GM23338 (cell line): ENCODE measurements at regions not wholly inside any gene's neighbourhood (a gene's known extent, or its start where the extent isn't known, plus 50 kb on each side); places are given as distances from the start of the nearest gene placed in this dataset.
A peak's percentile ranks its signal among the peaks of the same experiment; 100 is the strongest.

ENCODE experiments used
- ATAC-seq: fragments of 200-7000 bp; cut with Tn5 transposase; 3 replicates; pipeline ENCODE4 v1.9.1; 2020
- DNase-seq: peaks from one replicate; pipeline ENCODE4 v3.0.0-alpha.2; 2015; ENCODE audit warnings: low spot score
- H2AFZ ChIP-seq: fragments of 200-600 bp; sonication (generic); 2 replicates; pipeline ENCODE4 v1.8.0; 2016; ENCODE audit warnings: antibody characterized with exemption, mild to moderate bottlenecking, moderate library complexity
- H3F3A ChIP-seq: fragments of 200-600 bp; sonication (generic); replicated peaks from 2 replicates; pipeline ENCODE4 v1.8.0; 2017; ENCODE audit warnings: antibody characterized with exemption, mixed run types, low read depth
- H3K27ac ChIP-seq: fragments of 200-600 bp; sonication (generic); 2 replicates; pipeline ENCODE4 v1.6.1; 2016; ENCODE audit warnings: low read depth
- H3K27me3 ChIP-seq: fragments of 200-600 bp; sonication (generic); 2 replicates; pipeline ENCODE4 v1.8.0; 2016; ENCODE audit warnings: mild to moderate bottlenecking, mixed run types, moderate library complexity; ENCODE audit not compliant: insufficient read depth
- H3K36me3 ChIP-seq: fragments of 200-600 bp; sonication (generic); 2 replicates; pipeline ENCODE4 v1.8.0; 2016; ENCODE audit warnings: mild to moderate bottlenecking; ENCODE audit not compliant: insufficient read depth
- H3K4me1 ChIP-seq: fragments of 200-600 bp; sonication (generic); 2 replicates; pipeline ENCODE4 v1.8.0; 2016; ENCODE audit warnings: mild to moderate bottlenecking, moderate library complexity; ENCODE audit not compliant: insufficient read depth
- H3K4me2 ChIP-seq: fragments of 200-600 bp; sonication (generic); 2 replicates; pipeline ENCODE4 v1.7.1; 2017; ENCODE audit warnings: mixed run types
- H3K4me3 ChIP-seq: fragments of 200-600 bp; sonication (generic); 2 replicates; pipeline ENCODE4 v1.6.1; 2016; ENCODE audit warnings: mixed run types
- H3K79me2 ChIP-seq: fragments of 200-600 bp; sonication (generic); replicated peaks from 2 replicates; pipeline ENCODE4 v1.8.0; 2017; ENCODE audit warnings: mild to moderate bottlenecking; ENCODE audit not compliant: insufficient read depth
- H3K9me2 ChIP-seq: fragments of 200-600 bp; sonication (generic); 2 replicates; pipeline ENCODE4 v1.8.0; 2017; ENCODE audit not compliant: insufficient read depth
- H4K20me1 ChIP-seq: fragments of 200-600 bp; sonication (generic); replicated peaks from 2 replicates; pipeline ENCODE4 v1.8.0; 2017; ENCODE audit warnings: mild to moderate bottlenecking; ENCODE audit not compliant: insufficient read depth
- H3K27ac Mint-ChIP-seq: 2 replicates; pipeline ENCODE4 v1.8.0; 2020; ENCODE audit warnings: inconsistent platforms, mild to moderate bottlenecking, moderate library complexity, mixed read lengths
- H3K27me3 Mint-ChIP-seq: 3 replicates; pipeline ENCODE4 v1.8.0; 2022; ENCODE audit warnings: low read depth, mild to moderate bottlenecking, moderate library complexity, mixed read lengths, inconsistent platforms; ENCODE audit not compliant: insufficient read depth, poor library complexity
- H3K36me3 Mint-ChIP-seq: 3 replicates; pipeline ENCODE4 v1.8.0; 2021; ENCODE audit warnings: low read depth, mild to moderate bottlenecking, inconsistent platforms, moderate library complexity, mixed read lengths
- H3K4me1 Mint-ChIP-seq: 3 replicates; pipeline ENCODE4 v1.8.0; 2020; ENCODE audit warnings: mild to moderate bottlenecking, inconsistent platforms, mixed read lengths
- H3K4me3 Mint-ChIP-seq: 3 replicates; pipeline ENCODE4 v1.8.0; 2021; ENCODE audit warnings: moderate library complexity, mild to moderate bottlenecking, inconsistent platforms, mixed read lengths
- H3K9me3 Mint-ChIP-seq: 3 replicates; pipeline ENCODE4 v1.8.0; 2020; ENCODE audit warnings: moderate library complexity, mild to moderate bottlenecking, inconsistent platforms, mixed read lengths
- CREB1 ChIP-seq: fragments of 250-450 bp; sonication (Bioruptor Pico); IDR thresholded peaks from 2 replicates; pipeline ENCODE4 v1.5.0; 2020; ENCODE audit warnings: low read depth, mild to moderate bottlenecking, moderate library complexity
- EZH2 ChIP-seq: fragments of 200-600 bp; sonication (generic); IDR thresholded peaks from one replicate; pipeline ENCODE4 v1.8.0; 2017; ENCODE audit warnings: antibody characterized with exemption, mild to moderate bottlenecking, low read depth; ENCODE audit not compliant: unreplicated experiment
- EZH2phosphoT487 ChIP-seq: fragments of 200-600 bp; sonication (generic); IDR thresholded peaks from one replicate; pipeline ENCODE4 v1.8.1; 2018; ENCODE audit warnings: antibody characterized with exemption; ENCODE audit not compliant: unreplicated experiment
- JUNB ChIP-seq: IDR thresholded peaks from one replicate; pipeline ENCODE4 v1.6.1; 2016; ENCODE audit warnings: antibody characterized with exemption; ENCODE audit not compliant: unreplicated experiment
- POLR2AphosphoS5 ChIP-seq: IDR thresholded peaks from 2 replicates; pipeline ENCODE4 v1.6.1; 2016; ENCODE audit warnings: antibody characterized with exemption, low read depth
- STAT1 ChIP-seq: IDR thresholded peaks from one replicate; pipeline ENCODE4 v1.6.1; 2016; ENCODE audit warnings: antibody characterized with exemption; ENCODE audit not compliant: unreplicated experiment
- ZNF114 ChIP-seq: fragments of 250-450 bp; sonication (Bioruptor Pico); IDR thresholded peaks from 2 replicates; pipeline ENCODE4 v1.5.0; 2020; ENCODE audit warnings: mild to moderate bottlenecking, moderate library complexity
- ZNF331 ChIP-seq: fragments of 250-450 bp; sonication (Bioruptor Pico); IDR thresholded peaks from 2 replicates; pipeline ENCODE4 v1.5.0; 2020; ENCODE audit warnings: low read depth, mild to moderate bottlenecking, moderate library complexity
- TF ChIP-seq, protein P1 (sequence below): IDR thresholded peaks from 2 replicates; pipeline ENCODE4 v1.6.1; 2016; ENCODE audit warnings: antibody characterized with exemption
- TF ChIP-seq, protein P2 (sequence below): IDR thresholded peaks from one replicate; pipeline ENCODE4 v1.6.1; 2018; ENCODE audit warnings: antibody characterized with exemption; ENCODE audit not compliant: unreplicated experiment
- TF ChIP-seq, protein P3 (sequence below): fragments of 250-450 bp; sonication (Bioruptor Pico); IDR thresholded peaks from 2 replicates; pipeline ENCODE4 v1.5.0; 2020; ENCODE audit warnings: mild to moderate bottlenecking, moderate library complexity
- TF ChIP-seq, protein P4 (sequence below), 2 experiments: fragments of 200-600 bp in 1 of 2; sonication (generic) in 1 of 2; conservative IDR thresholded peaks; 2 replicates each; pipeline versions ENCODE4 v1.5.1 to v1.6.1; 2016 to 2017; ENCODE audit warnings: antibody characterized with exemption in 2 of 2, low read depth in 2 of 2, mild to moderate bottlenecking in 2 of 2, moderate library complexity in 1 of 2

DNA sequence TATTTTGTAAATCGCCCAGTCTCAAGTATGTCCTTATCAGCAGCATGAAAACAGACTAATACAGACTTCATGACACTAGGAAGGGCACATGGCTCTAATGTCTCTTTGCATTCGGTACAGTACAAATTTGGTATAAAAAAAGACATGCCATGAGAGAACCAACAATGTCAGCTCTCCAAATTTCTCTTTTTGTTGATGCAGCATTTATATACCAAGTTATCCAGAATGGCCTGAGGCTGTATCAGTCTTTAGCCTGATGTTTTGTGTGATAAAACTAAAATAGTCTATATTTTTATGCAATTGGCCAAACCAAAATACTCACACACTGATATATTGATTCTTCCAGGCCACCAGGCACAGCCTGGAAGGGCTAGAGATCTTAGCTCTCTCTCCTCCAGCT is 124.3 kb upstream of the SAMSN1 start:
- H4K20me1 ChIP-seq, result no peaks in the 10 kb centered on the region
- no peaks in the 10 kb centered on the region for H3F3A ChIP-seq
- H3K27ac Mint-ChIP-seq, result no peak overlapping the region
- H3K4me1 Mint-ChIP-seq, result peaks cover 5% of the 10 kb centered on the region
- DNase-seq (no peak), ATAC-seq (no peak)
- H3K79me2 ChIP-seq, result no peaks in the 10 kb centered on the region
- H3K27ac ChIP-seq, result no peak overlapping the region
- no peaks in the 10 kb centered on the region for H3K36me3 Mint-ChIP-seq
- H3K27me3 Mint-ChIP-seq, result peaks cover 4% of the 10 kb centered on the region
- no peak overlapping the region for H3K4me3 Mint-ChIP-seq
- H3K27me3 ChIP-seq, result no peaks in the 10 kb centered on the region
- H3K9me2 ChIP-seq, result 0 out of 2 replicates have a peak, but pooled peaks cover 6% of the 10 kb centered on the region
- H3K4me1 ChIP-seq, result no peaks in the 10 kb centered on the region
- TF ChIP-seq, protein P1, sequence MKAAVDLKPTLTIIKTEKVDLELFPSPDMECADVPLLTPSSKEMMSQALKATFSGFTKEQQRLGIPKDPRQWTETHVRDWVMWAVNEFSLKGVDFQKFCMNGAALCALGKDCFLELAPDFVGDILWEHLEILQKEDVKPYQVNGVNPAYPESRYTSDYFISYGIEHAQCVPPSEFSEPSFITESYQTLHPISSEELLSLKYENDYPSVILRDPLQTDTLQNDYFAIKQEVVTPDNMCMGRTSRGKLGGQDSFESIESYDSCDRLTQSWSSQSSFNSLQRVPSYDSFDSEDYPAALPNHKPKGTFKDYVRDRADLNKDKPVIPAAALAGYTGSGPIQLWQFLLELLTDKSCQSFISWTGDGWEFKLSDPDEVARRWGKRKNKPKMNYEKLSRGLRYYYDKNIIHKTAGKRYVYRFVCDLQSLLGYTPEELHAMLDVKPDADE, result no peak
- TF ChIP-seq EZH2 (no peak), POLR2AphosphoS5 (no peak), ZNF114 (CRISPR knock-in tag) (no peak), CREB1 (CRISPR knock-in tag) (no peak), JUNB (no peak), ZNF331 (CRISPR knock-in tag) (no peak), STAT1 (no peak), EZH2phosphoT487 (no peak)
- TF ChIP-seq, protein P2, sequence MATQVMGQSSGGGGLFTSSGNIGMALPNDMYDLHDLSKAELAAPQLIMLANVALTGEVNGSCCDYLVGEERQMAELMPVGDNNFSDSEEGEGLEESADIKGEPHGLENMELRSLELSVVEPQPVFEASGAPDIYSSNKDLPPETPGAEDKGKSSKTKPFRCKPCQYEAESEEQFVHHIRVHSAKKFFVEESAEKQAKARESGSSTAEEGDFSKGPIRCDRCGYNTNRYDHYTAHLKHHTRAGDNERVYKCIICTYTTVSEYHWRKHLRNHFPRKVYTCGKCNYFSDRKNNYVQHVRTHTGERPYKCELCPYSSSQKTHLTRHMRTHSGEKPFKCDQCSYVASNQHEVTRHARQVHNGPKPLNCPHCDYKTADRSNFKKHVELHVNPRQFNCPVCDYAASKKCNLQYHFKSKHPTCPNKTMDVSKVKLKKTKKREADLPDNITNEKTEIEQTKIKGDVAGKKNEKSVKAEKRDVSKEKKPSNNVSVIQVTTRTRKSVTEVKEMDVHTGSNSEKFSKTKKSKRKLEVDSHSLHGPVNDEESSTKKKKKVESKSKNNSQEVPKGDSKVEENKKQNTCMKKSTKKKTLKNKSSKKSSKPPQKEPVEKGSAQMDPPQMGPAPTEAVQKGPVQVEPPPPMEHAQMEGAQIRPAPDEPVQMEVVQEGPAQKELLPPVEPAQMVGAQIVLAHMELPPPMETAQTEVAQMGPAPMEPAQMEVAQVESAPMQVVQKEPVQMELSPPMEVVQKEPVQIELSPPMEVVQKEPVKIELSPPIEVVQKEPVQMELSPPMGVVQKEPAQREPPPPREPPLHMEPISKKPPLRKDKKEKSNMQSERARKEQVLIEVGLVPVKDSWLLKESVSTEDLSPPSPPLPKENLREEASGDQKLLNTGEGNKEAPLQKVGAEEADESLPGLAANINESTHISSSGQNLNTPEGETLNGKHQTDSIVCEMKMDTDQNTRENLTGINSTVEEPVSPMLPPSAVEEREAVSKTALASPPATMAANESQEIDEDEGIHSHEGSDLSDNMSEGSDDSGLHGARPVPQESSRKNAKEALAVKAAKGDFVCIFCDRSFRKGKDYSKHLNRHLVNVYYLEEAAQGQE, result no peak
- TF ChIP-seq, protein P3, sequence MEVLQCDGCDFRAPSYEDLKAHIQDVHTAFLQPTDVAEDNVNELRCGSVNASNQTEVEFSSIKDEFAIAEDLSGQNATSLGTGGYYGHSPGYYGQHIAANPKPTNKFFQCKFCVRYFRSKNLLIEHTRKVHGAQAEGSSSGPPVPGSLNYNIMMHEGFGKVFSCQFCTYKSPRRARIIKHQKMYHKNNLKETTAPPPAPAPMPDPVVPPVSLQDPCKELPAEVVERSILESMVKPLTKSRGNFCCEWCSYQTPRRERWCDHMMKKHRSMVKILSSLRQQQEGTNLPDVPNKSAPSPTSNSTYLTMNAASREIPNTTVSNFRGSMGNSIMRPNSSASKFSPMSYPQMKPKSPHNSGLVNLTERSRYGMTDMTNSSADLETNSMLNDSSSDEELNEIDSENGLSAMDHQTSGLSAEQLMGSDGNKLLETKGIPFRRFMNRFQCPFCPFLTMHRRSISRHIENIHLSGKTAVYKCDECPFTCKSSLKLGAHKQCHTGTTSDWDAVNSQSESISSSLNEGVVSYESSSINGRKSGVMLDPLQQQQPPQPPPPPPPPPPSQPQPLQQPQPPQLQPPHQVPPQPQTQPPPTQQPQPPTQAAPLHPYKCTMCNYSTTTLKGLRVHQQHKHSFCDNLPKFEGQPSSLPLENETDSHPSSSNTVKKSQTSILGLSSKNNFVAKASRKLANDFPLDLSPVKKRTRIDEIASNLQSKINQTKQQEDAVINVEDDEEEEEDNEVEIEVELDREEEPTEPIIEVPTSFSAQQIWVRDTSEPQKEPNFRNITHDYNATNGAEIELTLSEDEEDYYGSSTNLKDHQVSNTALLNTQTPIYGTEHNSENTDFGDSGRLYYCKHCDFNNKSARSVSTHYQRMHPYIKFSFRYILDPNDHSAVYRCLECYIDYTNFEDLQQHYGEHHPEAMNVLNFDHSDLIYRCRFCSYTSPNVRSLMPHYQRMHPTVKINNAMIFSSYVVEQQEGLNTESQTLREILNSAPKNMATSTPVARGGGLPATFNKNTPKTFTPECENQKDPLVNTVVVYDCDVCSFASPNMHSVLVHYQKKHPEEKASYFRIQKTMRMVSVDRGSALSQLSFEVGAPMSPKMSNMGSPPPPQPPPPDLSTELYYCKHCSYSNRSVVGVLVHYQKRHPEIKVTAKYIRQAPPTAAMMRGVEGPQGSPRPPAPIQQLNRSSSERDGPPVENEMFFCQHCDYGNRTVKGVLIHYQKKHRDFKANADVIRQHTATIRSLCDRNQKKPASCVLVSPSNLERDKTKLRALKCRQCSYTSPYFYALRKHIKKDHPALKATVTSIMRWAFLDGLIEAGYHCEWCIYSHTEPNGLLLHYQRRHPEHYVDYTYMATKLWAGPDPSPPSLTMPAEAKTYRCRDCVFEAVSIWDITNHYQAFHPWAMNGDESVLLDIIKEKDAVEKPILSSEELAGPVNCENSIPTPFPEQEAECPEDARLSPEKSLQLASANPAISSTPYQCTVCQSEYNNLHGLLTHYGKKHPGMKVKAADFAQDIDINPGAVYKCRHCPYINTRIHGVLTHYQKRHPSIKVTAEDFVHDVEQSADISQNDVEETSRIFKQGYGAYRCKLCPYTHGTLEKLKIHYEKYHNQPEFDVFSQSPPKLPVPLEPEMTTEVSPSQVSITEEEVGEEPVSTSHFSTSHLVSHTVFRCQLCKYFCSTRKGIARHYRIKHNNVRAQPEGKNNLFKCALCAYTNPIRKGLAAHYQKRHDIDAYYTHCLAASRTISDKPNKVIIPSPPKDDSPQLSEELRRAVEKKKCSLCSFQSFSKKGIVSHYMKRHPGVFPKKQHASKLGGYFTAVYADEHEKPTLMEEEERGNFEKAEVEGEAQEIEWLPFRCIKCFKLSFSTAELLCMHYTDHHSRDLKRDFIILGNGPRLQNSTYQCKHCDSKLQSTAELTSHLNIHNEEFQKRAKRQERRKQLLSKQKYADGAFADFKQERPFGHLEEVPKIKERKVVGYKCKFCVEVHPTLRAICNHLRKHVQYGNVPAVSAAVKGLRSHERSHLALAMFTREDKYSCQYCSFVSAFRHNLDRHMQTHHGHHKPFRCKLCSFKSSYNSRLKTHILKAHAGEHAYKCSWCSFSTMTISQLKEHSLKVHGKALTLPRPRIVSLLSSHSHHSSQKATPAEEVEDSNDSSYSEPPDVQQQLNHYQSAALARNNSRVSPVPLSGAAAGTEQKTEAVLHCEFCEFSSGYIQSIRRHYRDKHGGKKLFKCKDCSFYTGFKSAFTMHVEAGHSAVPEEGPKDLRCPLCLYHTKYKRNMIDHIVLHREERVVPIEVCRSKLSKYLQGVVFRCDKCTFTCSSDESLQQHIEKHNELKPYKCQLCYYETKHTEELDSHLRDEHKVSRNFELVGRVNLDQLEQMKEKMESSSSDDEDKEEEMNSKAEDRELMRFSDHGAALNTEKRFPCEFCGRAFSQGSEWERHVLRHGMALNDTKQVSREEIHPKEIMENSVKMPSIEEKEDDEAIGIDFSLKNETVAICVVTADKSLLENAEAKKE (CRISPR knock-in tag), result no peak
- TF ChIP-seq, protein P4, sequence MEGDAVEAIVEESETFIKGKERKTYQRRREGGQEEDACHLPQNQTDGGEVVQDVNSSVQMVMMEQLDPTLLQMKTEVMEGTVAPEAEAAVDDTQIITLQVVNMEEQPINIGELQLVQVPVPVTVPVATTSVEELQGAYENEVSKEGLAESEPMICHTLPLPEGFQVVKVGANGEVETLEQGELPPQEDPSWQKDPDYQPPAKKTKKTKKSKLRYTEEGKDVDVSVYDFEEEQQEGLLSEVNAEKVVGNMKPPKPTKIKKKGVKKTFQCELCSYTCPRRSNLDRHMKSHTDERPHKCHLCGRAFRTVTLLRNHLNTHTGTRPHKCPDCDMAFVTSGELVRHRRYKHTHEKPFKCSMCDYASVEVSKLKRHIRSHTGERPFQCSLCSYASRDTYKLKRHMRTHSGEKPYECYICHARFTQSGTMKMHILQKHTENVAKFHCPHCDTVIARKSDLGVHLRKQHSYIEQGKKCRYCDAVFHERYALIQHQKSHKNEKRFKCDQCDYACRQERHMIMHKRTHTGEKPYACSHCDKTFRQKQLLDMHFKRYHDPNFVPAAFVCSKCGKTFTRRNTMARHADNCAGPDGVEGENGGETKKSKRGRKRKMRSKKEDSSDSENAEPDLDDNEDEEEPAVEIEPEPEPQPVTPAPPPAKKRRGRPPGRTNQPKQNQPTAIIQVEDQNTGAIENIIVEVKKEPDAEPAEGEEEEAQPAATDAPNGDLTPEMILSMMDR (conservative IDR thresholded peaks at IDR 0.05; ENCODE audit: low read depth in 2 of 2), result no peak
- peaks cover 4% of the 10 kb centered on the region; the same call in 1 of the 3 replicates for H3K9me3 Mint-ChIP-seq
- no peak overlapping the region for H3K4me2 ChIP-seq
- H3K4me3 ChIP-seq, result no peak overlapping the region
- H2AFZ ChIP-seq, result peak overlapping the region; percentile 43; the same call in 1 of the 2 replicates
- no peaks in the 10 kb centered on the region for H3K36me3 ChIP-seq
